NCI-H2171 treated with DMSO at 0.1 percent for 48 hours (cell line): ENCODE measurements at regions not wholly inside any gene's neighbourhood (a gene's known extent, or its start where the extent isn't known, plus 50 kb on each side); places are given as distances from the start of the nearest gene placed in this dataset.
"Not testable (repeated sequence)": the region's sequence is repeated elsewhere in the genome, so short reads cannot be mapped to it uniquely, and the experiment has no call there.

Experiments used
- DNase-seq: peaks from one replicate; lab custom pipeline; 2025; lab: John Stamatoyannopoulos, UW

DNA sequence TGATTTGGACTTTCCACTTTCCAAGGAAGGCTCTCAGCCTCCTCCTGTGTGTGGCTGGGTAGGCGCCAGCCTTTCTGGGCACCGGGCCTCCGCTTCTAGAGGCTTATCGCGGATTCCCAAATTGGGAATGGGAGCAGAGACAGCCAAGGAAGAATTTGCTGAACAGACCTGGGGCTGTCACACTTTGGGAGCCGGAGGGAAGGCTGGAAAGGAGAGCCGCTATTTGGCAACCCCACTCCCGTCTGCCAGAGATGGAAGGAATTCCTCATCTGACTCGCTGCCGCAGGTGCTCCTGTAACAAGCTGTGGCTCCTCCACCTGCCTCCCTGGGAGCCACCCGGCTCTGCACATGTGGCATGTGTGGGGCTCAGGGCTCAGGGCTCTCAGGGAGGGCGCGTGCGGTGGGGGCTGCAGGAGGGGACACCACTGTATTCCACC is 50.8 kb upstream of the ECHDC3 start:
- peak; percentile 59 for DNase-seq

DNA sequence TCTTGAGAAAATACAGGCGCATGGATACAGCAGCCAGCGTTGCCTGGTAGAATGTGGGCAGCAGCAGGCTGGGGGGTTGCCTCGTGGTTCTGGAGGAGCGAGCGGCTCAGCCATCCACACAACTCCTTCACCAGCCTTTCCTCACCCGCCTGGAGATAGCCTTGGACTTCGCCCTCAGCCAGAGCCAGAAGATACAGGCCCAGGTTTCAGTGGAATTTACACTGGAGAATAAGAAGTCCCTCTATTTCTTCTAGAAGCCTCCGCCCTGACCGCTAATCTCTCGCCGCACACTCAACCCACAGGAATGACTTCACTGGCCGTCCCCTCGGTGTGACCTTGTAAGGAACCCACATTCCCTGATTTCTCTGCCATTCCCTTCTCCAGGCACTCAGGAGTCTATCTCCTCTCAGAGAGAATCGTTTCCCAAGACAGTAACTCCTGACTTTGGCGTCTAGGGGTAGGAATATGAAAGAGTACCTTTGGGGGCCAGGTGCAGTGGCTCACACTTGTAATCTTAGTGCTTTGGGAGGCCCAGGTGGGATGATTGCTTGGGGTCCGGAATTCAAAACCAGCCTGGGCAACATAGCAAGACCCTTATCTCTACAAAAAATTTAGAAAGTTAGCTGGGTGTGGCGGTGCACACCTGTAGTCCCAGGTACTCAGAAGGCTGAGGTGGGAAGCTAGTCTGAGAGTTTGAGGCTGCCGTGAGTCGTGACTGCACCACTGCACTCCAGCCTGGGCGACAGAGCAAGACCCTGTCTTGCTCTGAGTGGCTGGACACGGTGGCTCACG is 52.0 kb upstream of the ECHDC3 start:
- no peak for DNase-seq

DNA sequence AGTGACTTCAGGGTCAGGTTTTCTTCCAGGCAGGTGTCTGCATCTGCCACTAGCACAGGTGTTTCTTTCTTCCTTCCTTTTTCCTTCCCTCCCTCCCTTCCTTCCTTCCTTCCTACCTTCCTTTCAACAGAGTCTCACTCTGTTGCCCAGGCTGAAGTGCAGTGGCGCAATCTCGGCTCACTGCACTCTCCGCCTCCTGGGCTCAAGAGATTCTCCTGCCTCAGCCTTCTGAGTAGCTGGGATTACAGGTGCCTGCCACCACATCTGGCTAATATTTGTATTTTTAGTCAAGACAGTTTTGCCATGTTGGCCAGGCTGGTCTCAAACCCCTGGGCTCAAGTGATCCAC is 53.8 kb upstream of the ECHDC3 start:
- not testable (repeated sequence) for DNase-seq

- DNase-seq, result peak; percentile 4
Measured at GRCh38 chr10:11687779-11688447, 54.3 kb upstream of the ECHDC3 start.

- DNase-seq, result no peak
Measured at GRCh38 chr10:11687357-11687771, 54.8 kb upstream of the ECHDC3 start.

DNA sequence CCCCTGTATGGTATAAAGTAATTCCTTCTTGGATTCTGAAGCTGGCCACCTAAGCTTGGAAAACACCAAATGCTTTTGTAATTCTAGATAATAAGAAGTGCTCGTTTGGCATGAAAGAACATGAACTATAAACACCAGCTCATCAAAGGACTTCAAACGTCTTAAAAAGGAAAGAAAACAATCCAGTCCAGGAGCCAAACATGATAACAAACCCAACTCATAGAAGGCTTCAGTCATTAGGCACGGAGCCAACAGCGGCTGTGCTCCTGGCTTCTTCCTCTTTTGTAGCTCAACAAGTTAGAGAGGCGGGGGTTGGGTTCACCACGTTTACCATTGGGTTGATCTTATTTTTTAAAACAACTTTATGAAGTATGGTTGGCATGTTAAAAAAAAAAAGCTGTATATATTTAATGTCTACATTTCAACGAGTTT is 56.4 kb upstream of the ECHDC3 start:
- DNase-seq, result peak; percentile 74

- no peak for DNase-seq
Measured at GRCh38 chr10:11684717-11685645, 57.2 kb upstream of the ECHDC3 start.

GRCh38 chr10:11684341-11684716 is 57.9 kb upstream of the ECHDC3 start:
- not testable (repeated sequence) for DNase-seq

DNA sequence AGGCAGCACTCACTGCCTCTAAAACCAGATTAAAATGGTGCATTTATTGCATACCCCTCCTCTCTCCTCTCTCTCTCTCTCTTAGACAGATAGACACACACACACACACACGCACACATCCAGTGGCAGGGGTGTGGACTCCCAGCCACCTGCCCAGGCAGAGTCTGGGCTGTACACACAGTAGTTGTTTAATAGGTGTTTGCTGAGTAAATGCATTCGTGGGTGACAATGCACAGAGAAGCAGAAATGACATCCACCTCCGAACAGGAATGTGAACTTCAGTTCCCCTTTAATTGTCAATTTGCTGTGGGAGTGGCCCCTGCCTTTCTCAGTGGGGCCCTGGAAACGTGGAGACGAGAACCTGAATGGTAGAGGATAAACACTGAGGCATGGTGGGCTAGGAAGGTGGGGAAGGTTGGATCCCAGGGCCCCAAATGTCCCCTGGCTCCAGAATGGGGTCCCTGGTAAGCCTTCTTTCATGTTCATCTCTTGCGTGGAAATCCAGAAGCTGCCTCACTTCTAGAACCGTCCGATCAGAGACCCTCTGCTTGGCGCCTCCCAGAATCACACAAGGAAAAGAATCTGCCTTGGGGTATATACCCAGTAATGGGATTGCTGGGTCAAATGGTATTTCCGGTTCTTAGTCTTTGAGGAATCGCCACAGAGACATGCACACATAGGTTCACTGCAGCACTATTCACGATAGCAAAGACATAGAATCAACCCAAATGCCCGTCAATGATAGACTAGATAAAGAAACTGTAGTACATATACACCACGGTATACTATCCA is 58.5 kb upstream of the ECHDC3 start:
- no peak for DNase-seq

- DNase-seq, result no peak
Measured at GRCh38 chr10:11682851-11683250, 59.3 kb upstream of the ECHDC3 start.

DNA sequence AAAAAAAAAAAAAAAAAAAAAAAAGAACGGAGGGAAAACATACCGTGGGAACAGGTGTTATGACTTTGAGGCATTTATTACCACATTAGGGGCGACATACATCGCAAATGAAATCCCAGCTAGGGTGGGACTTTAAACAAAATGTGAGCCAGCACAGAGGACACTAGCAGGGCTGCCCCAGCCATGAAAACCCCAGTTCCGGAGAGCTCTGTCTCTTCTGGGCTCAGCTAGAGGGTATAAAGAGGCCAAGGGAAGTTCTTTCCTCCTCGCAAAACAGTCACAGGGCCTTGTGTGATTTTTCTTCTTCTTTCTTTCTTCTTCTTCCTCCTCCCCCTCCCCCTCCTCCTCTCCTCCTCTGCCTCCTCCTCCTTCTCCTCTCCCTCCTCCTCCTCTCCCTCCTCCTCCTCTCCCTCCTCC is 59.9 kb upstream of the ECHDC3 start:
- peak; percentile 6 for DNase-seq

GRCh38 chr10:11680496-11680895 is 61.7 kb upstream of the ECHDC3 start:
- no peak for DNase-seq

DNA sequence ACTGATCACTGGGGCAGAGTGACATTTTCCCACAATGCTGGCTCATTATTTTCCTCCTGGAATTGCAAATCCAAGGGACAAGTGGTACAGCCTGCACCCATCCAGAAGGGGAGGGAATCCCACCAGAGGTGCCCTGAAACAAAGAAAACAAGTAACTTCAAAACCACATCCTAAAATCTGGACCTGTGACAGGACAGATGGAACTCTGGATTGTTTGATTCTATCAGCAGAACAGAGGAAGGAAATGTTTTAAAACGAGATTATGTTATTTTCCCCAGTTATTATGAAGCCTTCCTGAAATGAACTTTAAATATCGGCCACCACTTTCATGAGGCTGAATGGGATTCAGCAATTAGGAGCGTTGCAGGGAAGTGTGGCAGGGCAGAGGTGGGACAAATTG is 62.2 kb upstream of the ECHDC3 start:
- no peak for DNase-seq

GRCh38 chr10:11678074-11678793 is 63.9 kb upstream of the ECHDC3 start:
- DNase-seq, result no peak

DNA sequence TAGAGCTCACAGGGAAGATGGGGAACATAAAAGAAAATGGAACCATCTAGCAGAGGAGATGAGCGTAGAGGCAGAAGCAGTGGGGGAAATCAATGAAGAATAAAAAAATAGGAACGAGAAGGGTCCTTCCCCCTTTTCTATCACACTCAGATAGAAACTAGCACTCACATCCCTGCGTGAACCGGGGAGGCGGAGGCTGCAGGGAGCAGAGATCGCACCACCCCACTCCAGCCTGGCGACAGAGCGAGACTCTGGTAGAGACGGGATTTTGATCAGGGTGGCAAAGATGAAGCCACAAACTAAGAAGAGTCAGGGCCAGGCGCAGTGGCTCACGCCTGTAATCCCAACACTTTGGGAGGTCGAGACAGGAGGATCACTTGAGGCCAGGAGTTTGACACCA is 64.7 kb upstream of the ECHDC3 start:
- no peak for DNase-seq

GRCh38 chr10:11673346-11674280 is 62.2 kb upstream of the USP6NL start:
- DNase-seq, result no peak

DNA sequence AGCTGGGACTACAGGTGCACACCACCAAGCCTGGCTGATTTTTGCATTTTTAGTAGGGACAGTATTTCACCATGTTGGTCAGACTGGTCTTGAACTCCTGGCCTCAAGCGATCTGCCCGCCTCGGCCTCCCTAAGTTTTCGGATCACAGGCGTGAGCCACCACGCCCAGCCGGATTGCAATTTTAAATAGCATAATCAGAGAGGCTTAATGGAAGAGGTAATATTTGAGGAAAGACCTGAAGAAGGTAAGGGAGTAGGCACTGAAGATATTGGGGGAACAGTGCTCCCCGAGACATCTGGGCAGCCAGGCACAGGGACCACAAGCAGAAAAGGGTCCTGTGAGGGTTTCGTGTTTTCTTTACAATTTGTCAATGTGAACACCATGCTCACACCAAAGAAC is 61.4 kb upstream of the USP6NL start:
- DNase-seq, result no peak

- DNase-seq, result no peak
Measured at GRCh38 chr10:11670381-11670780, 58.9 kb upstream of the USP6NL start.

DNA sequence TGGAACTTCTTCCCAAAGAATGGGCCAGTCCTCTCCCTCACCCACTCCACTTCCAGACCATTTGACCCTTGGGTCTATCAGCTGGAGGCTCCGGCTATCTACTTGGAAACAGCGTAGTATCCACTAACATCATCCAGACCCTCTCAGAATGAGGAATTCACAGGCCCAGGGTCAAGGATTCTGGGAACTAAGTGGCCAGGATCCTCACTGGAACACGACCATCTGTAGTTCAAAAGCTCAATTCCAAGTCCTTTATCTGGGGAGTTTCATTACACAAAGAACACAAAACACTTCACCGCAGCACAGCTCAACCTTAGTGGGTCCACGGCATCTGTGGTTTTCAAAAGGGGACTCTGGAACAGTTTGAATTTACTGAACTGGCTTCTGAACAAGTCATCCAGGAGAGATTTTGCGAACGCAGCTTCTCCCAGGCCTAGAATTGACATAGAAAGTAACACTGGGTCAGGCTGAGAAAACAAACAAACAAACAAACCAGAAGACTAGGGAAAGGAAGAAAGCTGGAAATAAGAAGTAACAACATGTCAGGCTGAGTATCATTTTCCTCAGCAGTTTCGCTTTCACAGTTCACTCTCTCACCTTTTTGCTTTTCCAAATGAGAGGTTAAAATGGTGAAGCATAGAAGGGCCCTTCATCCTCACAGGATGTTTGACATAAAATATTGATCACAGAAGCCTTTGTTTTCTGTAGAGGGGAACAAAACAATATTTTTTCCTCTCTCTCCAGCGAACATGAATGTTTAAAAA is 57.6 kb upstream of the USP6NL start:
- no peak for DNase-seq
